Suprapubic skin (tissue), 4 donors: ENCODE measurements at regions not wholly inside any gene's neighbourhood (a gene's known extent, or its start where the extent isn't known, plus 50 kb on each side); places are given as distances from the start of the nearest gene placed in this dataset.

Experiments used
- DNase-seq, 2 donors: peaks; one replicate each; pipeline ENCODE4 v3.0.0-alpha.2; 2019; ENCODE audit warnings: low spot score in 2 of 2
- H3K27ac ChIP-seq: fragments of 200-600 bp; sonication (generic); one replicate; pipeline ENCODE4 v1.5.1; 2019
- H3K27me3 ChIP-seq: fragments of 200-600 bp; sonication (generic); one replicate; pipeline ENCODE4 v1.5.1; 2019
- H3K36me3 ChIP-seq: fragments of 200-600 bp; sonication (generic); one replicate; pipeline ENCODE4 v1.5.1; 2019
- H3K4me1 ChIP-seq: fragments of 200-600 bp; sonication (generic); one replicate; pipeline ENCODE4 v1.5.1; 2019
- H3K4me3 ChIP-seq: fragments of 200-600 bp; sonication (generic); one replicate; pipeline ENCODE4 v1.5.1; 2019; ENCODE audit warnings: mild to moderate bottlenecking
- H3K9me3 ChIP-seq: fragments of 200-600 bp; sonication (generic); one replicate; pipeline ENCODE4 v1.5.1; 2019
- EP300 ChIP-seq: sonication (generic); formaldehyde crosslinking; IDR thresholded peaks from one replicate; pipeline ENCODE4 v1.6.1; 2017; ENCODE audit warnings: antibody characterized with exemption
- POLR2A ChIP-seq, 2 donors: fragments of 450-650 bp; IDR thresholded peaks; one replicate each; pipeline ENCODE4 v1.6.1; 2017; ENCODE audit warnings: antibody characterized with exemption in 2 of 2, mild to moderate bottlenecking in 2 of 2, moderate library complexity in 2 of 2
- POLR2AphosphoS5 ChIP-seq, 3 donors: sonication (generic); formaldehyde crosslinking; IDR thresholded peaks; one replicate each; pipeline ENCODE4 v1.6.1; 2017; ENCODE audit warnings: antibody characterized with exemption in 3 of 3
- WGBS: methylation state at CpG from one replicate; pipeline ENCODE4 v1.1.5; 2018; 5-methylcytosine and 5-hydroxymethylcytosine counted together
- TF ChIP-seq, protein P1 (sequence below), 2 donors: fragments of 200-600 bp in 1 of 2; fragments of 450-650 bp in 1 of 2; sonication (generic) in 1 of 2; IDR thresholded peaks; one replicate each; pipeline ENCODE4 v1.5.1; 2016 to 2019; ENCODE audit warnings: antibody characterized with exemption in 2 of 2, mild to moderate bottlenecking in 1 of 2, moderate library complexity in 1 of 2

GRCh38 chr7:7090460-7090859 is 91.9 kb upstream of the C1GALT1 start:
- H3K4me1 ChIP-seq, result no peaks in the 10 kb centered on the region
- no peak for DNase-seq
- 38% methylated on average over 1 of the region's 1 CpG for WGBS
- H3K9me3 ChIP-seq, result no peaks in the 10 kb centered on the region
- no peak overlapping the region for H3K4me3 ChIP-seq
- TF ChIP-seq EP300 (no peak), POLR2AphosphoS5 (IDR thresholded peaks at IDR 0.05) (no peak), POLR2A (IDR thresholded peaks at IDR 0.05) (no peak)
- TF ChIP-seq, protein P1, sequence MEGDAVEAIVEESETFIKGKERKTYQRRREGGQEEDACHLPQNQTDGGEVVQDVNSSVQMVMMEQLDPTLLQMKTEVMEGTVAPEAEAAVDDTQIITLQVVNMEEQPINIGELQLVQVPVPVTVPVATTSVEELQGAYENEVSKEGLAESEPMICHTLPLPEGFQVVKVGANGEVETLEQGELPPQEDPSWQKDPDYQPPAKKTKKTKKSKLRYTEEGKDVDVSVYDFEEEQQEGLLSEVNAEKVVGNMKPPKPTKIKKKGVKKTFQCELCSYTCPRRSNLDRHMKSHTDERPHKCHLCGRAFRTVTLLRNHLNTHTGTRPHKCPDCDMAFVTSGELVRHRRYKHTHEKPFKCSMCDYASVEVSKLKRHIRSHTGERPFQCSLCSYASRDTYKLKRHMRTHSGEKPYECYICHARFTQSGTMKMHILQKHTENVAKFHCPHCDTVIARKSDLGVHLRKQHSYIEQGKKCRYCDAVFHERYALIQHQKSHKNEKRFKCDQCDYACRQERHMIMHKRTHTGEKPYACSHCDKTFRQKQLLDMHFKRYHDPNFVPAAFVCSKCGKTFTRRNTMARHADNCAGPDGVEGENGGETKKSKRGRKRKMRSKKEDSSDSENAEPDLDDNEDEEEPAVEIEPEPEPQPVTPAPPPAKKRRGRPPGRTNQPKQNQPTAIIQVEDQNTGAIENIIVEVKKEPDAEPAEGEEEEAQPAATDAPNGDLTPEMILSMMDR (IDR thresholded peaks at IDR 0.05), result no peak
- no peaks in the 10 kb centered on the region for H3K27me3 ChIP-seq
- H3K27ac ChIP-seq, result no peak overlapping the region
- H3K36me3 ChIP-seq, result no peaks in the 10 kb centered on the region

DNA sequence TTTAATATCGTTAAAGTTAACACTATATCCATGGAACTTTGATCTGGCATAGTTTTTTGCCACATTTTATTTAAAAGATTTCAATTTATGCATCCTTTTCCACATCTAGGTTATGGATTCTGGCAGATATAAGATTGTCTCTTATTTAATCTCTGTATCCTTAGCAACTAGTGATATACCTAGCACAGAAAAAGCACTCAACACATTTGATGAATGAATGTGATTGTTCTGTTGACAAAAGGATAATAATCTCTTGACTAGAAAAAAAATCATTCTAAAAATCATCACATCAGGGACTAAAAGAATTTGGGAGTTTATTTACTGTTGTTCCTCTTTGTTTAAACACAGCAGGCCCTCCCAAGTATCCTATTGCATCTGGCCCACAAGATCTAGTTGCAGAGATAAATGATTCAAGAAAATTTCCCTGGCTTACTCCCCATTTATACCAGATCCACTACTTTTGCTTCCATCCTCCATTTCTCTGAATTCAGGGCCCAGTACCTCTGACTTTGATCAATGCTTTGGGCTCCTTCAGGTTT is 84.0 kb upstream of the C1GALT1 start:
- no peak overlapping the region for H3K27ac ChIP-seq
- no peak for DNase-seq
- WGBS, result 91% methylated on average over 1 of the region's 1 CpG
- no peaks in the 10 kb centered on the region for H3K27me3 ChIP-seq
- H3K9me3 ChIP-seq, result no peaks in the 10 kb centered on the region
- TF ChIP-seq EP300 (no peak), POLR2A (IDR thresholded peaks at IDR 0.05) (no peak), POLR2AphosphoS5 (IDR thresholded peaks at IDR 0.05) (no peak)
- TF ChIP-seq, protein P1 (IDR thresholded peaks at IDR 0.05), result no peak
- no peak overlapping the region for H3K4me3 ChIP-seq
- peaks cover 32% of the 10 kb centered on the region for H3K4me1 ChIP-seq
- H3K36me3 ChIP-seq, result no peaks in the 10 kb centered on the region

GRCh38 chr7:7099584-7100014 is 82.7 kb upstream of the C1GALT1 start:
- peak overlapping the region; percentile 86 for H3K27ac ChIP-seq
- WGBS, result 0% methylated on average over 1 of the region's 1 CpG
- no peaks in the 10 kb centered on the region for H3K36me3 ChIP-seq
- H3K9me3 ChIP-seq, result no peaks in the 10 kb centered on the region
- H3K4me1 ChIP-seq, result peaks cover 34% of the 10 kb centered on the region
- DNase-seq, result peak; percentile 80 to 85
- no peaks in the 10 kb centered on the region for H3K27me3 ChIP-seq
- H3K4me3 ChIP-seq, result no peak overlapping the region
- TF ChIP-seq EP300, result no peak
- TF ChIP-seq POLR2AphosphoS5 (IDR thresholded peaks at IDR 0.05), result peak in 2 of 3 donors; percentile 71 to 82

GRCh38 chr7:7100432-7100849 is 81.9 kb upstream of the C1GALT1 start:
- 70% methylated on average over 8 of the region's 8 CpGs for WGBS
- peaks cover 34% of the 10 kb centered on the region for H3K4me1 ChIP-seq
- no peak for DNase-seq
- TF ChIP-seq POLR2AphosphoS5 (IDR thresholded peaks at IDR 0.05) (no peak), POLR2A (IDR thresholded peaks at IDR 0.05) (no peak), EP300 (no peak)
- TF ChIP-seq, protein P1 (IDR thresholded peaks at IDR 0.05), result no peak
- no peaks in the 10 kb centered on the region for H3K9me3 ChIP-seq
- no peaks in the 10 kb centered on the region for H3K36me3 ChIP-seq
- H3K27me3 ChIP-seq, result no peaks in the 10 kb centered on the region
- peak overlapping the region; percentile 86 for H3K27ac ChIP-seq
- peak overlapping the region; percentile 11 for H3K4me3 ChIP-seq

DNA sequence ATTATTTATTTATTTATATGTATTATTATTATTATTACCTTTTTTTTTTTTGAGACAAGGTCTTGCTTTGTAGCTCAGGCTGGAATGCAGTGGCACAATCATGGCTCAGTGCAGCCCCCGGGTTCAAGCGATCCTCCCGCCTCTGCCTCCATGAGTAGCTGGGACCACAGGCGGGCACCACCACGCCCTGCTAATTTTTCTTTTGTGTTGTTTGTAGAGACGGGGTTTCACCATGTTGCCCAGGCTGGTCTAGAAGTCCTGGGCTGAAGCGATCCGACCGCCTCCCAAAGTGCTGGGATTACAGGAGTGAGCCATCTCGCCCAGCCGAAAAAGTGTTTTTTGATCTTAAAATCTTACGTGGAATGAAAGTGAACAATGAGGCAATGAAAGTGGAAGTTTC is 79.4 kb upstream of the C1GALT1 start:
- H3K9me3 ChIP-seq, result no peaks in the 10 kb centered on the region
- 63% methylated on average over 12 of the region's 12 CpGs for WGBS
- no peaks in the 10 kb centered on the region for H3K27me3 ChIP-seq
- no peak for DNase-seq
- H3K36me3 ChIP-seq, result no peaks in the 10 kb centered on the region
- TF ChIP-seq POLR2A (IDR thresholded peaks at IDR 0.05) (no peak), EP300 (no peak), POLR2AphosphoS5 (IDR thresholded peaks at IDR 0.05) (no peak)
- TF ChIP-seq, protein P1 (IDR thresholded peaks at IDR 0.05), result no peak
- H3K4me3 ChIP-seq, result no peak overlapping the region
- peaks cover 34% of the 10 kb centered on the region for H3K4me1 ChIP-seq
- no peak overlapping the region for H3K27ac ChIP-seq
